Epithelial cell of esophagus (primary cell): ENCODE measurements at regions not wholly inside any gene's neighbourhood (a gene's known extent, or its start where the extent isn't known, plus 50 kb on each side); places are given as distances from the start of the nearest gene placed in this dataset.

Experiments used
- DNase-seq: peaks from one replicate; pipeline ENCODE4 v3.0.0; 2010; ENCODE audit warnings: low read depth
- H3K4me3 ChIP-seq: 2 replicates; pipeline ENCODE4 v1.5.1; 2011; ENCODE audit warnings: mild to moderate bottlenecking, low read length, control low read depth
- TF ChIP-seq, protein P1 (sequence below): IDR thresholded peaks from 2 replicates; pipeline ENCODE4 v1.5.1; 2011; ENCODE audit warnings: low read depth, mild to moderate bottlenecking, low read length, control low read depth, inconsistent platforms; ENCODE audit not compliant: insufficient read depth; ENCODE audit errors: missing control alignments

DNA sequence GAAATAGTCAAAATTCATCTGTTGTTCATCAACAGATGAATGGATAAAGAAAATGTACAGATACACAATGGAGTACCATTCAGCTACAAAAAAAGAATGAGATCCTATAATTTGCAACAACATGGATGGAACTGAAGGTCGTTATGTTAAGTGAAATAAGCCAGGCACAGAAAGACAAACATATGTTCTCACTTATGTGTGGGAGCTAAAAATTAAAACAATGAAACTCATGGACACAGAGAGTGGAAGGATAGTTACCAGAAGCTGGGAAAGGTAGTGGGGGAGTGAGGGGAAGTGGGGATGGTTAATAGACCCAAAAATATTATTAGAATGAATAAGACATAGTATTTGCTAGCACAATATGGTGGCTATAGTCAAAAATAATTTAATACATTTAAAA is 70.0 kb upstream of the KCNMA1 start:
- H3K4me3 ChIP-seq, result no peak overlapping the region
- DNase-seq, result no peak
- TF ChIP-seq, protein P1, sequence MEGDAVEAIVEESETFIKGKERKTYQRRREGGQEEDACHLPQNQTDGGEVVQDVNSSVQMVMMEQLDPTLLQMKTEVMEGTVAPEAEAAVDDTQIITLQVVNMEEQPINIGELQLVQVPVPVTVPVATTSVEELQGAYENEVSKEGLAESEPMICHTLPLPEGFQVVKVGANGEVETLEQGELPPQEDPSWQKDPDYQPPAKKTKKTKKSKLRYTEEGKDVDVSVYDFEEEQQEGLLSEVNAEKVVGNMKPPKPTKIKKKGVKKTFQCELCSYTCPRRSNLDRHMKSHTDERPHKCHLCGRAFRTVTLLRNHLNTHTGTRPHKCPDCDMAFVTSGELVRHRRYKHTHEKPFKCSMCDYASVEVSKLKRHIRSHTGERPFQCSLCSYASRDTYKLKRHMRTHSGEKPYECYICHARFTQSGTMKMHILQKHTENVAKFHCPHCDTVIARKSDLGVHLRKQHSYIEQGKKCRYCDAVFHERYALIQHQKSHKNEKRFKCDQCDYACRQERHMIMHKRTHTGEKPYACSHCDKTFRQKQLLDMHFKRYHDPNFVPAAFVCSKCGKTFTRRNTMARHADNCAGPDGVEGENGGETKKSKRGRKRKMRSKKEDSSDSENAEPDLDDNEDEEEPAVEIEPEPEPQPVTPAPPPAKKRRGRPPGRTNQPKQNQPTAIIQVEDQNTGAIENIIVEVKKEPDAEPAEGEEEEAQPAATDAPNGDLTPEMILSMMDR, result no peak

DNA sequence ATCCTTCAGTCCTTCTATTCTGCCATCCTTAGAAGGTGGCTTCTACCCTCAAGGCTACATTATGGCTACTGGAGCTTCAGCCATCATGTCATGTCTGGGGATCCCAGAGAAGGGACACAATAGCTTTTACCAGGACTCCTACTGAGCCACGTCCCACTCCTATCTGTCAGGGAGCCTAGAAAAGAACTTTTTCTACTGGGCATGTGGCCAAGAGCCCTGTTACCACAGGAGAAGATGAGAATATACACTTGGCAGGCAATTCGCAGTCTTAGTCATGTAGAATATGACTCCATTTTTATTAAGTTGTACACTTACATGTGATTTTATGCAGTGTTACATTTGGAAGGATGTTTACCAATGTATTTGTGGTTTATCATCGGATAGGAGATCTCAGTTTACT is 64.6 kb upstream of the KCNMA1 start:
- H3K4me3 ChIP-seq, result no peak overlapping the region

GRCh38 chr10:77700086-77700485 is 62.5 kb upstream of the KCNMA1 start:
- TF ChIP-seq, protein P1, result no peak
- peak; percentile 16 for DNase-seq

More for the DNA sequence above, 64.6 kb upstream of the KCNMA1 start:
- DNase-seq, result peak; percentile 88
- TF ChIP-seq, protein P1, result no peak

GRCh38 chr10:77699080-77699645 is 61.6 kb upstream of the KCNMA1 start:
- no peak for DNase-seq
- H3K4me3 ChIP-seq, result no peak overlapping the region
- TF ChIP-seq, protein P1, result no peak

More at GRCh38 chr10:77700086-77700485, 62.5 kb upstream of the KCNMA1 start:
- H3K4me3 ChIP-seq, result no peak overlapping the region

- no peak for DNase-seq
- TF ChIP-seq, protein P1, result no peak
- H3K4me3 ChIP-seq, result no peak overlapping the region
These were observed 60.8 kb upstream of the KCNMA1 start for GRCh38 chr10:77698267-77698931.

GRCh38 chr10:77696584-77696983 is 59.0 kb upstream of the KCNMA1 start:
- TF ChIP-seq, protein P1, result no peak
- DNase-seq, result no peak
- no peak overlapping the region for H3K4me3 ChIP-seq

GRCh38 chr10:77695186-77695585 is 57.6 kb upstream of the KCNMA1 start:
- no peak for DNase-seq
- TF ChIP-seq, protein P1, result no peak
- H3K4me3 ChIP-seq, result no peak overlapping the region
